CD4-positive, CD25-positive, alpha-beta regulatory T cell (primary cell): ENCODE measurements at regions not wholly inside any gene's neighbourhood (a gene's known extent, or its start where the extent isn't known, plus 50 kb on each side); places are given as distances from the start of the nearest gene placed in this dataset.
"Not testable (repeated sequence)": the region's sequence is repeated elsewhere in the genome, so short reads cannot be mapped to it uniquely, and the experiment has no call there.

Source experiments
- ATAC-seq, 2 donors: fragments of 150-1000 bp; cut with Tn5 transposase; one replicate each; pipeline ENCODE4 v1.10.0; 2021; ENCODE audit warnings: low read depth in 2 of 2, moderate number of reproducible peaks in 2 of 2, moderate library complexity in 1 of 2
- DNase-seq, 3 donors: peaks; one replicate each; pipeline versions ENCODE4 v3.0.0 to v3.0.0-alpha.2; 2012 to 2022; ENCODE audit warnings: mixed read lengths in 1 of 3
- H3K27ac ChIP-seq: one replicate; pipeline ENCODE4 v1.7.0; 2013; ENCODE audit warnings: mild to moderate bottlenecking, low read length; ENCODE audit not compliant: insufficient read depth, poor library complexity, severe bottlenecking
- H3K27me3 ChIP-seq: one replicate; pipeline ENCODE4 v1.7.0; 2013; ENCODE audit warnings: low read length; ENCODE audit not compliant: control insufficient read depth, insufficient read depth
- H3K36me3 ChIP-seq: one replicate; pipeline ENCODE4 v1.7.0; 2013; ENCODE audit warnings: mild to moderate bottlenecking, low read length, moderate library complexity; ENCODE audit not compliant: control insufficient read depth, insufficient read depth
- H3K4me1 ChIP-seq: 2 replicates; pipeline ENCODE4 v1.7.0; 2013; ENCODE audit warnings: mild to moderate bottlenecking, low read length; ENCODE audit not compliant: insufficient read depth, control insufficient read depth, poor library complexity, severe bottlenecking
- H3K4me3 ChIP-seq: one replicate; pipeline ENCODE4 v1.7.0; 2013; ENCODE audit warnings: low read depth, mild to moderate bottlenecking, low read length, moderate library complexity
- H3K9me3 ChIP-seq, 2 experiments: 1 replicate in 1 of 2; 2 replicates in 1 of 2; pipeline ENCODE4 v1.7.0; 2013; ENCODE audit warnings: low read length in 2 of 2, mild to moderate bottlenecking in 1 of 2, moderate library complexity in 1 of 2; ENCODE audit not compliant: control insufficient read depth in 2 of 2
- H3K27ac Mint-ChIP-seq, 3 donors: one replicate each; pipeline ENCODE4 v1.8.0; 2020 to 2022; ENCODE audit warnings: mild to moderate bottlenecking in 3 of 3, mixed read lengths in 3 of 3, moderate library complexity in 2 of 3
- H3K27me3 Mint-ChIP-seq: one replicate; pipeline ENCODE4 v1.8.0; 2022; ENCODE audit warnings: mild to moderate bottlenecking, mixed read lengths
- H3K36me3 Mint-ChIP-seq: one replicate; pipeline ENCODE4 v1.8.0; 2020; ENCODE audit warnings: mixed read lengths
- H3K4me1 Mint-ChIP-seq, 4 donors: one replicate each; pipeline ENCODE4 v1.8.0; 2020 to 2022; ENCODE audit warnings: mixed read lengths in 4 of 4, mild to moderate bottlenecking in 1 of 4
- H3K4me3 Mint-ChIP-seq, 4 donors: one replicate each; pipeline ENCODE4 v1.8.0; 2020 to 2022; ENCODE audit warnings: mild to moderate bottlenecking in 4 of 4, mixed read lengths in 4 of 4, moderate library complexity in 3 of 4
- H3K9me3 Mint-ChIP-seq, 7 donors: one replicate each; pipeline ENCODE4 v1.8.0; 2020 to 2022; ENCODE audit warnings: mixed read lengths in 7 of 7, mild to moderate bottlenecking in 3 of 7, moderate library complexity in 2 of 7

DNA sequence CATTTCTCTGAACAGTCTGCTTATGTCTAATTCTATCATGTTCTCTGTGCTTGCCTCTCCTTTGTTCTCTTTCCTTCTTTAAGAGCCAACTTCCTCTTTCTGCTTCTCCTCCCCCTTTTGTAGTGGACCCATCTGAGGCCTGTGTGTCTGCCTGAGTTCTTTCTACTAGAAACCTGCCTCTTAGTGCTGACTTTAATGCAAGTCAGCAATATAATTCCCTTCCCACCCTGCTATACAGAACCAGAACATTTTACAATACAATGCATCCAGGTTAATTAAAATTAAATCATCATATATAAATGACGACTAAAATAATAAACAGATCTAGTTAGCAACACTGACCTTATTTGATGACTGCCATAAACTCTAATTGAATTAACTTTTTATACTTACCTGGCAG lies 82.6 kb upstream of the GAS1 start:
- H3K4me3 Mint-ChIP-seq, result no peak overlapping the region
- H3K27ac Mint-ChIP-seq, result no peak overlapping the region
- no peaks in the 10 kb centered on the region for H3K4me1 Mint-ChIP-seq
- no peak overlapping the region for H3K27ac ChIP-seq
- no peaks in the 10 kb centered on the region for H3K9me3 ChIP-seq
- peaks cover 5% of the 10 kb centered on the region for H3K27me3 Mint-ChIP-seq
- H3K36me3 ChIP-seq, result no peaks in the 10 kb centered on the region
- no peaks in the 10 kb centered on the region for H3K36me3 Mint-ChIP-seq
- DNase-seq (no peak), ATAC-seq (no peak)
- H3K9me3 Mint-ChIP-seq, result peaks cover 0 to 5% (median 0%) of the 10 kb centered on the region in 7 donors
- H3K4me1 ChIP-seq, result no peaks in the 10 kb centered on the region
- H3K4me3 ChIP-seq, result no peak overlapping the region
- H3K27me3 ChIP-seq, result no peaks in the 10 kb centered on the region

DNA sequence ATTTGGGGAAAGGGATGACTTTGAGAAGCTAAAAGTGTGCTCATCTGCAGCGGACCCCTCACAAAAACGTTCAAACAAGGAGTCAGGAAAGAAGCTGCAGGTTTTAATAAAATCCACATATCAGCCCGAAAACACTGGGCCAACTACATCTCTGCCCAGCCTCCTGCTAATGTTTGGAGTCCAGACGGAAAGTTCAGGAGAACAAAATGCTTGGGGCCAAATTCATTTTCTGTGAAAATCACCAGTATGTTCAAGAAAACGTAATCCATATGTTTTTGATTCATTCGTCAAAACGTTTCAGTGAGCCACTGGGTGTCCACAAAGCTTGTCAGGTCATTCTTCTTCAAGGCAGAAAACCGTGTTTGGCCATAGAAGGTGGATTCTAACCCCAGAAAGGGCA lies 87.5 kb upstream of the GAS1 start:
- peaks cover 0 to 2% (median 0%) of the 10 kb centered on the region in 7 donors for H3K9me3 Mint-ChIP-seq
- H3K4me1 Mint-ChIP-seq, result no peaks in the 10 kb centered on the region
- Histone ChIP-seq H3K9me3 (no peaks in the 10 kb centered on the region), H3K4me3 (no peak overlapping the region), H3K4me1 (no peaks in the 10 kb centered on the region), H3K36me3 (no peaks in the 10 kb centered on the region), H3K27me3 (no peaks in the 10 kb centered on the region), H3K27ac (no peak overlapping the region)
- H3K36me3 Mint-ChIP-seq, result no peaks in the 10 kb centered on the region
- peaks cover 5% of the 10 kb centered on the region for H3K27me3 Mint-ChIP-seq
- no peak overlapping the region for H3K4me3 Mint-ChIP-seq
- DNase-seq (no peak), ATAC-seq (no peak)
- H3K27ac Mint-ChIP-seq, result no peak overlapping the region

DNA sequence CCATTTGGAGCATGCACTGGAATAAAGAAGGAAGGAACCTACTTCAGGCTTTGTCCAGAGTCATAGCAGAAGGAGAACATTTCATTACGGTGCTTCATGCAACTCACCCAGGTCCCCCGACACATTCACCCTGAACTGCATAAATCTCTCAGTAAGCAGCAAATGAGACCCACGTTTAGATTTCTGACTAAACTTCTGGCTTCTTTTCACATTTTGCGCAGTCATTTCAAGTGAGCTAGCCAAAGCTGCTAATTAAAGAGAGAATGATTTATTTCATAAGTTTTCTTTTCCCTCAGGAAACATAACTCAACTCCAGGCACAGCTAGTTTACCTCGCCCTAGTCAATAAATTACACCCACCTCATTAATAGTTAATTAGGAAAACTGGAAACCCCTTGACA lies 88.6 kb upstream of the GAS1 start:
- Histone ChIP-seq H3K9me3 (no peaks in the 10 kb centered on the region), H3K36me3 (no peaks in the 10 kb centered on the region), H3K4me3 (no peak overlapping the region), H3K27me3 (no peaks in the 10 kb centered on the region), H3K27ac (no peak overlapping the region), H3K4me1 (no peaks in the 10 kb centered on the region)
- H3K36me3 Mint-ChIP-seq, result no peaks in the 10 kb centered on the region
- DNase-seq (no peak), ATAC-seq (no peak)
- H3K27ac Mint-ChIP-seq, result no peak overlapping the region
- peaks cover 0 to 2% (median 0%) of the 10 kb centered on the region in 7 donors for H3K9me3 Mint-ChIP-seq
- H3K27me3 Mint-ChIP-seq, result peaks cover 5% of the 10 kb centered on the region
- H3K4me3 Mint-ChIP-seq, result no peak overlapping the region
- no peaks in the 10 kb centered on the region for H3K4me1 Mint-ChIP-seq

DNA sequence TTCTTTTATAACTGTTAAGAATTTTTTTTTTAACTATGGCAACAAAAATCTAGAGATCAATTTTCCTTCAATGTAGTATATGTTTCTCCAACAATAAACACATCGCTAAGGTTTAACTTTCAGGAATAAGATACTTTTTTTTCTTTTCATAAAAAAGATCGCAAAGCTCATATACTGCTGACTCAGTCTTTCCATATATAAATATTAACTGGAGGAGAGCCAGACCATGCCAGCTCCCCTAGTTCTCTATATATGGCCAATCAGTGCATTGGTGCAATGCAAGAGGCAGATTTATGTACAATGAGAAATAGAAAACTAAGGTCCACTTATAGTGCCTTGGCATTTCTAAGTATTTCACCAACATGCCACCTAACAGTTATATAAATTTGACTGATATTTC lies 89.2 kb upstream of the GAS1 start:
- Histone ChIP-seq H3K27me3 (no peaks in the 10 kb centered on the region), H3K9me3 (no peaks in the 10 kb centered on the region), H3K27ac (no peak overlapping the region), H3K4me3 (no peak overlapping the region), H3K36me3 (no peaks in the 10 kb centered on the region), H3K4me1 (no peaks in the 10 kb centered on the region)
- Mint-ChIP-seq H3K27me3 (peaks cover 5% of the 10 kb centered on the region), H3K36me3 (no peaks in the 10 kb centered on the region), H3K4me3 (no peak overlapping the region), H3K4me1 (no peaks in the 10 kb centered on the region), H3K9me3 (peaks cover 0 to 5% (median 0%) of the 10 kb centered on the region in 7 donors), H3K27ac (no peak overlapping the region)
- no peak for ATAC-seq
- no peak for DNase-seq

DNA sequence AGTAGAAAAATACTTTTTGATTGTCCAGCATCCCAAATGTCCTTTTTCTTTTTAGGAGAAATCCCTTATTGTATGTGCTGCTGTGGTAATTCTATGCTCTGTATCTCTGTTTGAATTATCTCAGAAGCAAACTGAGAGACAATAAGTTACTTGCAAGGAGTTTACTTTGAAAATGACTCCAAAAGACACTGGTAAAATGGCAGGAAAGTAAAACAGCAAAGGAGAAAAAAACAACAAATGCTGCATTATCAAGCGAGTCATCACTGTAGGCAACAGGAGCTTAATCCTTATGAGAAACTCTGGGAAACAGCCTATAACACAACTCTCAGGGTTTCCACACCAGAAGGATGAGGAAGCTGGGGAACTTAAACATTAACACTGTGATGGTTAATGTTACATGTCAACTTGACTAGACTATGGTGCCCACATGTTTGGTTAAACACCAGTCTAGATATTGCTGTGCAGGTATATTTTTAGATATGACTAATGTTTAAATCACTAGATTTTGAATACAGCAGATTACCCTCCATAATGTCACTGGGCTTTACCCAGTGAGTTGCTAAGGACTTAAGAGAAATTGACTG lies 92.6 kb upstream of the GAS1 start:
- H3K27me3 Mint-ChIP-seq, result no peaks in the 10 kb centered on the region
- no peaks in the 10 kb centered on the region for H3K4me1 ChIP-seq
- no peak for DNase-seq
- no peak overlapping the region for H3K4me3 Mint-ChIP-seq
- H3K9me3 Mint-ChIP-seq, result peaks cover 0 to 6% (median 0%) of the 10 kb centered on the region in 7 donors
- H3K4me3 ChIP-seq, result no peak overlapping the region
- H3K4me1 Mint-ChIP-seq, result no peaks in the 10 kb centered on the region
- no peak for ATAC-seq
- no peak overlapping the region for H3K27ac Mint-ChIP-seq
- H3K27ac ChIP-seq, result no peak overlapping the region
- H3K27me3 ChIP-seq, result no peaks in the 10 kb centered on the region
- no peaks in the 10 kb centered on the region for H3K36me3 ChIP-seq
- no peaks in the 10 kb centered on the region for H3K9me3 ChIP-seq
- no peaks in the 10 kb centered on the region for H3K36me3 Mint-ChIP-seq

DNA sequence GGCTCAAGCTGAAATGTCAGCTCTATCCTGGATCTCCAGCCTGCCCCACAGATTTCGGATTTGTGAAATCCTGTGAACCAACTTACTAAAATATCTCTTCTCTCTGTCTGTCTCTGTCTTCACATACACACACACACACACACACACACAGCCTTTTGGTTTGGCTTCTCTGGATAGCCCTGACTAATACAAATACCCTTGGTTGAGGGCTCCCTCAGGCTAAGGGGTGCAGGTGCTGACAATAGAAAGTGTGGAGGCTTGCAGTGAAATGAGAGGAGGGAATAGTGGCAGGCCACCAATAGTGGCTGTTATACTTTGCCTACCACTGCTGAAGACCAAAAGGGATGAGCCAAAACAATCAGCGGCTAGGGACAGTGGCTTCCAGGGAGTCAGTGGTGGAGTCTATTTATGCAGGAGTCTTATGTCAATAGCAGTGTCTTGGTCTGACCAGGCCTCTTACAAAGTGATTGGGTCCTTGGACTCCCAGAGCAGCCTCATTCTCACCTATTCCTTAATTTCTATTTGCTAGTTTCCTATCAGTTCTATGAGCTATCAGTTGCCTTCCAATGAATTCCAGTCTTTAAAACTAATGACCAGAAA lies 93.2 kb upstream of the GAS1 start:
- Histone ChIP-seq H3K36me3 (no peaks in the 10 kb centered on the region), H3K9me3 (no peaks in the 10 kb centered on the region), H3K4me3 (no peak overlapping the region), H3K27ac (no peak overlapping the region), H3K4me1 (no peaks in the 10 kb centered on the region), H3K27me3 (no peaks in the 10 kb centered on the region)
- Mint-ChIP-seq H3K27me3 (no peaks in the 10 kb centered on the region), H3K4me1 (no peaks in the 10 kb centered on the region), H3K4me3 (no peak overlapping the region), H3K27ac (no peak overlapping the region), H3K9me3 (peaks cover 0 to 6% (median 0%) of the 10 kb centered on the region in 7 donors), H3K36me3 (no peaks in the 10 kb centered on the region)
- DNase-seq, result no peak
- no peak for ATAC-seq

DNA sequence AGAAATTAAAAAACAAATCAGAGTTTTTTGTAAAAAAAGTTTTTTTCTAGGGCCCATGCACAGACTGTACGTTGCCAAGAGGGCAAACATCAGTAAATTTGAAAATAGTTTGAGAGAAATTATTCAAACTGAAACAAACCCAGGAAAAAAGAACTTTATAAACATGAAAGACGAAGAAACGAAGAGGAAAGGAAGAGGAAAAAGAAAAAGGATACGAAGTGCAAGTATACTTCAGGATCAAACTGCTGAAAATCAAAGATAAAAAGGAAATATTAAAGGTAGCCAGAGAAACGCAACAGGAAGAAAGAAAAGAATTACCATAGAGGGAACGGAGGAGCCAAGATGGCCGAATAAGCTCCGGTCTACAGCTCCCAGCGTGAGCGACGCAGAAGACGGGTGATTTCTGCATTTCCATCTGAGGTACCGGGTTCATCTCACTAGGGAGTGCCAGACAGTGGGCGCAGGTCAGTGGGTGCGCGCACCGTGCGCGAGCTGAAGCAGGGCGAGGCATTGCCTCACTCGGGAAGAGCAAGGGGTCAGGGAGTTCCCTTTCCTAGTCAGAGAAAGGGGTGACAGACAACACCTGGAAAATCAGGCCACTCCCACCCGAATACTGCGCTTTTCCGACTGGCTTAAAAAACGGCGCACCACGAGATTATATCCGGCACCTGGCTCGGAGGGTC lies 94.4 kb upstream of the GAS1 start:
- not testable (repeated sequence) for H3K27me3 ChIP-seq, H3K36me3 ChIP-seq, H3K4me3 Mint-ChIP-seq, H3K27me3 Mint-ChIP-seq, H3K4me3 ChIP-seq, H3K9me3 ChIP-seq, H3K9me3 Mint-ChIP-seq, H3K4me1 ChIP-seq, H3K36me3 Mint-ChIP-seq, ATAC-seq, DNase-seq, H3K27ac Mint-ChIP-seq, H3K4me1 Mint-ChIP-seq, H3K27ac ChIP-seq
